ENCODE measurements at regions not wholly inside any gene's neighbourhood (a gene's known extent, or its start where the extent isn't known, plus 50 kb on each side); places are given as distances from the start of the nearest gene placed in this dataset.

DNA sequence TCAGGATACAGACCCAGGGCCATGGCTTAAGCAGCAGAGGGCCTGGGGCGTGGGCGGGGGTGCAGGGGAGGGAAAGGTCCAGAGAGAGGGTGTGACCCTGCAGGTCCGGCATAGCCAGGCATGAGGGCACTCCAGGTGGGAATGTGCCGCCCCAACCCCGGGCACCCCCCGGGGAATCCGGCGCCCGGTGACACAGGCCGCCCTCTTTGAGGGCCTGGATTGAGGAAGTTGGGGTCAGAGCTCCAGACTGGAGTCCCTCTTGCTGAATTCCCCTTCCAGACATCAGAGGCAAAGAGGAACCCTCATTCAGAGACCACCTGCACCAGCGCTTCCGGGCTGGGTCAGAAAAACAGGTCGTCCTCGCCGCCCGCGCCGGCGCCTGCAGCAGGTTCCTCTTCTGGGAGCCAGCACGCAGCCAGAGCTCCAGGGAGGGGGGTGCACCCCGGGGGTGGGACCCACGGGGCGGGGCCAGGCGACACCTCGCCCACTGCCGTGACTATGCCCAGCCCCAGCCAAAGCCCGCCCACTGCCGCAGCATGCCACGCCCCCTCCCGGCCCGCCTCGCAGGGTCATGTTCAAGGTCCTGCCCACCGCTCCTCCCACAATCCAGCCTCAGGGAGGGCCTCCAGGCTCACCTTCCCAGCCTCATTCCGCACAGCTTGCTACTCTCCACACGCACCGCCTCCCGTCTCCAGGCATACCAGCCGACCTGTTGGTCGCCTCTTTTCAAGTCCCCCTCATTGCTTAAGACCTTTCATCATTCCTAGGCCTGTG lies 98.3 kb upstream of the ID2 start:
- Histone ChIP-seq H3K9me3 (ENCODE audit: low read depth) (no peaks in the 10 kb centered on the region), H3K4me1 (ENCODE audit: low read depth) (peaks cover 27% of the 10 kb centered on the region), H3K36me3 (no peaks in the 10 kb centered on the region), H3K27ac (peak overlapping the region; percentile 67), H3K27me3 (no peaks in the 10 kb centered on the region), H3K4me3 (no peak overlapping the region)
- DNase-seq (ENCODE audit: low read depth in 1 of 2, low spot score in 1 of 2), result peak; percentile 65 to 96
- TF ChIP-seq CTCF (IDR thresholded peaks at IDR 0.05; ENCODE audit: low read depth, low read length), result no peak

DNA sequence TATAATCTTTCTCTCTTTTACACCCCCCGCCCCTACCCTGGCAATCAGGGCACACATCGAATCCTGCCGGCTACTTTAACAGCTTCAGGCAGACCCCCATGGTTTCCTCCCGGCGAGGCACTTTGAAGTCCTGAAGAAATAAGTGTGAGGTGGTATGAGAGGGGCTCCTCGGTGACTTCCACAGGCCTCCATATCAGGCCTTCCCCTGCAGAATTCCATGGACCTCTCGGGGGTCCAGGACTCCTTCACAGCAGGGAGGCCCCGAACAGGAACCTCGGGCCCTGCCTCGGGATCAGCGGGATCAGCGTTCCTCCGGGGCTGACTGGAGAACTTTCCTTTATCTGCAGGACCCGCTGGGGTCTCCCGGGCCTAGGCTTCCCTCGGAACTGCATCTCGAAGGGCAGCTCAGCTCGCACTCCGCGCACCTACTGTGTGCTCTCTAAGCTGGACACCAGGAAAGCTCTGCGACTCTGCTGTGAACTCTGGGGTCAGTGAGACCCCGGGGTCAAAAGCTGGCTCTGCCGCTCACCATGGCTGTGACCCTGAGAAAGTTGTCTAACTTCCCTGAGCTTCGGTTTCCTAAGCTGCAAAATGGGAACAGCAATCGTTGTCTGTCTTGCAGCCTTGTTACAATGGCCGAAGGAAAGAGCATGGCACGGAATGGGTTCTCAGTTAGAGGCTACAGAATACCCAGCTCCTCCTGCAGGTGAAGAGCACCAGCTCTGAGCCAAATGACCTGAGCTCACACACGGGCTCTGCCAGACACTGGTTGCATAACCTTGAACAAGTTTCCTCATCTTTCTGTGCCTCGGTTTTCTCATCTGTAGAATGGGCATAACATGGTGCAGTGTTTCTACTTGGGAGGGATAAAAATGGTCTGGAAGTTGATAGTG lies 97.4 kb upstream of the ID2 start:
- no peak for TF ChIP-seq CTCF (IDR thresholded peaks at IDR 0.05; ENCODE audit: low read depth, low read length)
- no peak overlapping the region for H3K4me3 ChIP-seq

GRCh38 chr2:8586457-8587051 lies 95.3 kb upstream of the ID2 start:
- Histone ChIP-seq H3K4me3 (no peak overlapping the region), H3K27ac (no peak overlapping the region), H3K36me3 (no peaks in the 10 kb centered on the region), H3K9me3 (ENCODE audit: low read depth) (no peaks in the 10 kb centered on the region), H3K4me1 (ENCODE audit: low read depth) (peaks cover 33% of the 10 kb centered on the region), H3K27me3 (no peaks in the 10 kb centered on the region)
- TF ChIP-seq CTCF (IDR thresholded peaks at IDR 0.05; ENCODE audit: low read depth, low read length), result no peak
- no peak for DNase-seq (ENCODE audit: low read depth in 1 of 2, low spot score in 1 of 2)

More for the DNA sequence above, 97.4 kb upstream of the ID2 start:
- no peak for DNase-seq (ENCODE audit: low read depth in 1 of 2, low spot score in 1 of 2)
- Histone ChIP-seq H3K27ac (peak overlapping the region; percentile 67), H3K36me3 (no peaks in the 10 kb centered on the region), H3K27me3 (no peaks in the 10 kb centered on the region), H3K4me1 (ENCODE audit: low read depth) (peaks cover 25% of the 10 kb centered on the region), H3K9me3 (ENCODE audit: low read depth) (no peaks in the 10 kb centered on the region)

DNA sequence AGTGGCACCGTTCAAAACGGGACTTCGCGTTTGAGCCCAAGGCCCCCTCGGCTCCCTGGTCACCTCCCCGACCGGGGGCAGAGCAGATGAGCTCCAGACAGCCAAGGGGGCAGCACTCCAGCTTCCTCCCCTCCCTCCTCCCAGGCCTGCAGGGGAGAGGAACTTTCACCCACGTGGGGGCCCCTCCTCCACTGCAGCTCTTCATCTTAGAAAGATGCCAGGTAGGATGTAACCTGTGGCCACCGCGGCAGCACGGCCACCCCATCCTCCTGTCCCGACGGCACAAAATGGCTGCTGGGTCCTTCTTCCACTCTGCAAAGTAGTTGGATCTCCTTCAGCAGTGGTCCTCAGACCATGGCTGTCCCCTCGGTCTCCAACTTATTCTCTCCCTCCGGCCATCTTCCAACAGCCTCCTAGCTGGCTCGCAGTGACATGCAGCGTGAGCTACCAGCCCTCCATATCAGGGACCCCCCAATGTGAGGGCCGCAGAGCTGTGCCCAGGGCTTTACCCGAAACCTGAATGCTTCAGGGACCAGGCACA lies 94.5 kb upstream of the ID2 start:
- Histone ChIP-seq H3K4me1 (ENCODE audit: low read depth) (peaks cover 39% of the 10 kb centered on the region), H3K36me3 (no peaks in the 10 kb centered on the region), H3K9me3 (ENCODE audit: low read depth) (no peaks in the 10 kb centered on the region), H3K27me3 (no peaks in the 10 kb centered on the region), H3K27ac (no peak overlapping the region), H3K4me3 (no peak overlapping the region)
- TF ChIP-seq CTCF (IDR thresholded peaks at IDR 0.05; ENCODE audit: low read depth, low read length), result no peak
- no peak for DNase-seq (ENCODE audit: low read depth in 1 of 2, low spot score in 1 of 2)
